ENCODE measurements at regions not wholly inside any gene's neighbourhood (a gene's known extent, or its start where the extent isn't known, plus 50 kb on each side); places are given as distances from the start of the nearest gene placed in this dataset.
A peak's percentile ranks its signal among the peaks of the same experiment; 100 is the strongest.

DNA sequence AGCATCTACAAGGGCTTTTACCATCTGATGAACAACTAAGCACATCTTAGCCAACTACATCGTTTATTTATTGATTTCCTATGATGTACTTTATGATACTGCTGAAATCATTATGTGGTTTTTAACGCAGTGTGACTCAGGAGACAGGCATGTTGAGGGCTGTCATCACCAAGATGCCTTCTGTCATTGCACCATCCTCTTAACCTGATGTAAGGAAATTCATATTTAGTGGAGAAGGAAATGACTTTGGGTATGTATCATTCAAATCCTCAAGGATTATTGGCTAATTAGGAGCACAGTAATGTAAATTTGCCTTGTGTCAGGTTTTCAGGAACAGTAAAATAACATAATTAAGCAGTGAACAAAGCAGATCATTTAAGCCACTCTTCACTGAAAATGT, 138.5 kb upstream of the MGMT start:
- H3K4me3 ChIP-seq (ENCODE audit: low read depth, low read length): no peak overlapping the region
- TF ChIP-seq CTCF (IDR thresholded peaks at IDR 0.05; ENCODE audit: borderline replicate concordance, insufficient read depth, low read depth, low read length): no peak

DNA sequence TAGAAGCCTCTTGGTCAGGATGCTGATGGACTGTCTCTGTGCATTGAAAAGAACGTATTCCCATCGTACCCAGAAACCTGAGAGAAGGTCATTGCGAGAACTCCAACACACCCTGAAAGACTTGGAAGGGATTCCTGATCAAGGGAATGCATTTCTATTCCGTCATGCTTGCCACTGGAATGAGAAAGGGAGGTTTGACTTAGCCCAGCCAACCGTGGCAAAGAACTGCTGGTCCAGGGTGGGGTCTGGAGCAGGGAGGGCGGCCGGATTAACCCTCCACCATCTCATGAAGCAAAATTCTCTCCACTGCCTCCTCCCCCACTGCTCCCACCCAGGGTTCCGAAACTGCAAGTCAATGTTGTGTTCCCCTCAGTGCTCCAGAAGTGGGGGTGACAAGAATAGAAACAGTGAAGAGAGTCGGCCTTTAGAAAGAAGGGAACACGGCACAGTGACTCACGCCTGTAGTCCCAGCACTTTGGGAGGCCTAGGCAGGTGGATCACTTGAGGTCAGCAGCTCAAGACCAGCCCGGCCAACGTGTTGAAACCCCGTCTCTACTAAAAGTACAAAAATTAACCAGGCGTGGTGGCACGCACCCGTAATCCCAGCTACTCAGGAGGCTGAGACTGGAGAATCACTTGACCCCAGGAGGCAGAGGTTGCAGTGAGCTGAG, 137.5 kb upstream of the MGMT start:
- H3K4me3 ChIP-seq (ENCODE audit: low read depth, low read length): no peak overlapping the region
- no peak for TF ChIP-seq CTCF (IDR thresholded peaks at IDR 0.05; ENCODE audit: borderline replicate concordance, insufficient read depth, low read depth, low read length)

DNA sequence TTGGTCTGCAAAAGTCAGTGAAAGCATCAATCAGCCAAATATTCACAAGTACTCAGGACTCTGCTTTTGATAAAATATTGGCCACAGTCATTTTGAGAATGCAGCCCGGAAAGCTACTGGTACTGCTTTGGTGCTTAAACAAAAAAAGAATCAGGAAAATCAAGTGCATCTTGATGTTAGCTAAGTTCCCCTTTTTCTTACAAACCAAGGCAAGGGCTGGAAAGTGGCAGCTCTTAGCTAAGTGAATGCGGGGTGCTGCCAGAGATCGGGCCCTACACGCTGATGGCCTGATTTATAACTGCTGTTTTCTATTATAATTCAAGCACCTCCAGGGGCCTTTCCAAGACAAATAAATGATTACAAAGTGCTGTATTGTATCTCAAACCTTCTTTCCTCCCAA, 136.8 kb upstream of the MGMT start:
- no peak for TF ChIP-seq CTCF (IDR thresholded peaks at IDR 0.05; ENCODE audit: borderline replicate concordance, insufficient read depth, low read depth, low read length)
- H3K4me3 ChIP-seq (ENCODE audit: low read depth, low read length): no peak overlapping the region

DNA sequence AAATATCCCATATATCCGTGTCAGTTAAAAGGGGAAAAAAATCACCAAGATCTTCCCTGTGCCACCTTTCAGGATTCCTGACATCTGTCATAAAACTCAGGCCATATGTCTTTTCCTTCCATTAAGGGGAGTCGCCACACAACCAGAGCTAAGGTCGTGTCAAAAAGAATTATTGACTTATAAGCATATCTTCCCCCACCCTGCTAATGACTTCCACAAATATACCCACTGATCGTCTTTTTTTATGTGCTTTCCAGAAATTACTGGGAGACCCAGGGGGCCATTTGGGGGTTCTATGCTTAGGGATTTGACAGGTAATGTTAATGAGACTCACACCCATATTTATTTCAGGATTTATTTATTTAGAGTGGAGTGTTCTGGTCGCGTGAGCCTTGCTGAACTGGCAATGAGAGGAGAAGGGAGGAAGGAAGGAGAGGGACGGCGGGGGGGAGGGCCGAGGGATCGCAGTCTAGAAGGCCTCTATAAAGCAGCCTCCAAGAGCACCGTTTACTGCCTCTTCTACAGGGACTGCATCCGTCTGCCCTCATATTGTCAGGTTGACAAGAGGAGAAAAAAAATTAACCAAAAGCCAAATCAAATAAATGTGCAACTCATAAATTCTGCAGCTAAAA, 135.7 kb upstream of the MGMT start:
- no peak overlapping the region for H3K4me3 ChIP-seq (ENCODE audit: low read depth, low read length)
- TF ChIP-seq CTCF (IDR thresholded peaks at IDR 0.05; ENCODE audit: borderline replicate concordance, insufficient read depth, low read depth, low read length): no peak

GRCh38 chr10:129331839-129332220, 135.2 kb upstream of the MGMT start:
- no peak overlapping the region for H3K4me3 ChIP-seq (ENCODE audit: low read depth, low read length)
- no peak for TF ChIP-seq CTCF (IDR thresholded peaks at IDR 0.05; ENCODE audit: borderline replicate concordance, insufficient read depth, low read depth, low read length)

GRCh38 chr10:129332476-129332875, 134.6 kb upstream of the MGMT start:
- peak; percentile 38; the same call in 1 of the 2 replicates for TF ChIP-seq CTCF (IDR thresholded peaks at IDR 0.05; ENCODE audit: borderline replicate concordance, insufficient read depth, low read depth, low read length)
- H3K4me3 ChIP-seq (ENCODE audit: low read depth, low read length): no peak overlapping the region

DNA sequence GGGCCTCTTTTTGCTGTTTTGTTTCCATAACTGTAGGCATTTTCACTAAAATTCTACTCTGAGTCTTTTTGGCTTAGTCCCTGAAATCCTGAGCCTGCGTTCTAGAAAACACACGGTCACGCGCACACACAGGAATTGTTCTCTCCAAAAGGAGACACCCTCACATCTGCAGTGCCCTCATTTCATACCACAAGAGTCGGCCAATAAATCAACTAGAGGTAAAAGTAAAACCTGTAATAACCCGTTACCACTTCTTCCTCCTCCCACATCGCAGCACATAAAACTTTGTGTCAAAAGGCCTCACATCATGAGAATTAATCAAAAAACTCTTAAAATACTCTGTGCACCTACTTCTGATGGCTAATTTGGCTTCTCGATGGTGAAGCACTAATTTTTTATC, 133.3 kb upstream of the MGMT start:
- no peak overlapping the region for H3K4me3 ChIP-seq (ENCODE audit: low read depth, low read length)
- TF ChIP-seq CTCF (IDR thresholded peaks at IDR 0.05; ENCODE audit: borderline replicate concordance, insufficient read depth, low read depth, low read length): no peak
